Stimulated activated CD4-positive, alpha-beta T cell treated with anti-CD3 and anti-CD28 coated beads, Interleukin-2, amount 100 ng/mL, for 24 hours (primary cell): ENCODE measurements at regions not wholly inside any gene's neighbourhood (a gene's known extent, or its start where the extent isn't known, plus 50 kb on each side); places are given as distances from the start of the nearest gene placed in this dataset.
A peak's percentile ranks its signal among the peaks of the same experiment; 100 is the strongest.

ENCODE experiments used
- DNase-seq, 2 donors: peaks; one replicate each; pipeline ENCODE4 v3.0.0-alpha.2; 2020

DNA sequence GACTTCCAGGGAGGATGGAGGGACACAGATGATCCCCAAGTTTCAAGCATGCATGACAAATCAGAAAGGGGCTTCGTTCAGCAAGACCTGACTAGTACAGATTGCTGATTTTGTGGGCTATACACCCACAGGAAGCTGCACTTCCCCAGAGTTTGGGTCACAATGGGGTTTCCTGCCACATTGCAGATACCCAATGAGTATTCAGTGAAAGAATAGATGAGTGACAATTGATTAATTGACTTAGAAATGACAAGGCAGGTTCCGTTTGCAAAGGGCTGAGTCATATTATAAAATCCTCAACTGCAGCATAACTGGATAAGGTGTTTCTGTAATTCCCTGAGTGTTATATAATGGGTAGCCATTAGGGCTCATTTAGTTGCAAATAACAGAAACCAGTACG lies 146.6 kb upstream of the TBL1X start:
- no peak for DNase-seq

DNA sequence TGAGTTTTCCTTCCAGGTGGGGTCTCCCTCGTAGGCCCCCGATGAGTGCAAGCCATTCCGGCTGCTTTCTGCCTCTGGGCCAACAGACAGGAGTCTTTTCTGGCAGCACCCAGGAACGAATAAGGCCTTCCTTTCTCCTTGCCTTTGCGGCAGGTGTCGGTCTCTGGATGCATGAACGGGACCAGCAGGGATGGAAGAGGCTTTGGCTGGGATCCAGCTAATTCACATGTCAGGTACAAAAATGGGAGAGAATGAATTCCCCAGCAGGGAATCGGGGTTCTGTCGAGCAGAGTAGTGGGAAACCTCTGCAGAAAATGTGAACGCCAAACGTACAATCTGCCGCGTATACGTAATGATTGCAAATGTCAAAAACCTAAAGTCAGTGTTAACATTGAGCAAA lies 146.1 kb upstream of the TBL1X start:
- DNase-seq = no peak

DNA sequence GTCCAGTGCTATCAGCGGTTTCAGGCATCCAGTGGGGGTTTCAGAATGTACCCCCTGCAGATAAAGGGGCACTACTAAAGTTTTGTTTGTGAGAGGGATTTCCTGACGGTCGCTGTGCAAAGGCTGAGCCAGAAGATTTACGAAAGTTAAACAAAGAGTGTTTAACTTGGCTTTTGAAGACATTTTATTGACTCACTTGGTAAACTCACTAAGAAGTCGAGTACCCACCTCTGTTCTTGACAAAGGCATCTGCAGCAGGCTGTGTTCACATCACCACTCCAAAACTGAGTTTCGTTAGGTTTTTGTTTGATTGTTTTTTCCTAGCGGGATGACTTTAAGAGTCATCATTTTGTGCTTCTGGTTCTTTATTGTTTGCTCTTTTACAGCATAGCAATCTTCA lies 143.9 kb upstream of the TBL1X start:
- DNase-seq = no peak

DNA sequence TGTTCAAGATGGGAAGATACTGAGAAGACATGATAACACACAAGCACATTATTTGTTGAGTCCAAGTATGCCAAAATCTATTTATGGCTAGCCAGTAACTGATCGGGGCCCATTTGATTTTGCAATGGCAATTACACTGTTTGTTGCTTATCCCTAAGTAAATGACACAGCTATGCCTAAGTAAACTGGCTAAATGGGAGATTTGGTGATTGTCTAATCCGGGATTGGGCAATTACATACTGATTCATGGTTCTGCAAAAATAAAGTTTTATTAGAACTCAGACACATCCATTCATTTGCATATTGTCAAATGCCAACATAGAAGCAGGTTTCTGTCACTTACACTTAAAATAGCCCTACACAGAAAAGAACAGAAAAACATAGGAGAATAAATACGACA lies 140.2 kb upstream of the TBL1X start:
- DNase-seq = no peak

DNA sequence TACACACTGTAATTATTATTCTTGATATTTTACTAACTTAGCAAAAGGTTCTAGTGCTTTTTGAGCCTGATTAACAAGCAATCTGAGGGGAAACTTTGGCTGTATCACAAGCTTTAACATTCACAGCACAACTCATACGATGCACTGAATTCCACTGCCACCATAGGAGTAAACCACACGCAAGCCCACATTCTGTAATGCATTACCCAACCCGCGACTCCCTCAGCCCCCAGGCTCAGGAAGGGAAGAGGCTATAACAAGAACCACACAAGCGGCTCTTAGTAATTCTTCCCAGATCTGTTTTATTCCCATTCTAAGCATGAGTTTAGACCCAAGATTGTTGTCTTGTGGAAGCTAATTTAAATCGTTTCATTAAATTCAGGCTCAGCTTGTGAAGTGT lies 138.5 kb upstream of the TBL1X start:
- no peak for DNase-seq

DNA sequence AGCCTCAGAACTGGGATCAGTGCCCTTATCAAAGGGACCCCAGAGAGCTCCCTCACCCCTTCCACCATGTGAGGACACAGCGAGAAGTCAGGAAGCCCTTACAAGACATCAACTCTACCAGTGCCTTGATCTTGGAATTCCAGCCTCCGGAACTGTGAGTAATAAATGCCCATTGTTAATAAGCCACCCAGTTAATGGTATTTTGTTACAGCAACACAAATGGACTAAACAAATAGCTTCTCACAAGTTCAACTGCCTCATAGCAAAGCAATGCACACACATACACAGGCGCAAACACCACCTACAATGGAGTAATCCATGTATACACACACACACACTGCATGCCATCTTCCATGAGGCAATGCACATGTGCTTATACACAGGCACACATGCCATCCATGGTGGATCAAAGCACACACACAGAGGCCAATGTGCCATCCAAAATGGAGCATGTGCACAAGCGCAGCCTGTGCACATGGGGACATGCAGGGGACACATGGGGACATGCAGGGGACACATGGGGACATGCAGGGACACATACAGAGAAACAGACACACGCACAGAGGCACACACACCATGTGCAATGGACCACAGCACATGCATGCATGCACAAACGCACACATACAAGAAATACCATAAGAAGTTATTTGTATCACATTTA lies 137.6 kb upstream of the TBL1X start:
- no peak for DNase-seq

DNA sequence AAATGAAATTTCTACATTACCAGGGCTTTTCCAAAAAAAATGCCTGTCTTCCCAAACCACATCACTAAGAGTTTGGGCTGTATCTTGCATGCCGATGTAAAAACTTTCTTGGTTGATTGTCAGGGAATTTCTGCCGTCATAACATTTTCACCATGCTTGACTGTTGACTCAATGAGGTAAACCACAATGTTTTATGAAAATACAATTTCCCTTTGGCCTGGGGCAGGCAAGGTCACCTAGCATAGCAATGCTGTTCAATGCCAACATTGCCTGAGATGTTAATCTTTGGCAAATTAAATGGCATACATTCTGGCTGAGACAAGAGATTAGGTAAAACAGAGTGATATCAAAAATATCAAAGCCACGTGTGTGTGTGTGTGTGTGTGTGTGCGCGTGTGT lies 137.1 kb upstream of the TBL1X start:
- DNase-seq = no peak

DNA sequence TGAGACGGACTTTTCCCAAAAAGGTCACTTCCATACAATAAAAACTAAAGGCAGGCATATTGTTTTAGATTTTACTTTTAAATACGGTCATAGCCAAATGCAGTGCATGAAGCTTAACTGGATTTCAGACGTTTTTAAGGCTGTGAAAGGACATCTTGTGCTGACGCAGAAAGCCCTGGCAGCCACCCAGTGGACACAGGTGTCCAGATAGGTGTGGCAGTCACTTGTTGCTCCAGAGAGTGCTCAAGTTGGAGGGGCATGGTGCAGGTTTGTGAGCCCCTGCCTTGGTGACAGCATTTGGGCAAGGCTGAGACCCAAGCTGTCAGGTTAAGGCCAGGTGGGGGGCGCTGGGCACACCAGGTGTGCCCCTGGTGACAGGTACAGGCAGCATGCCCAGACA lies 135.8 kb upstream of the TBL1X start:
- DNase-seq = no peak

DNA sequence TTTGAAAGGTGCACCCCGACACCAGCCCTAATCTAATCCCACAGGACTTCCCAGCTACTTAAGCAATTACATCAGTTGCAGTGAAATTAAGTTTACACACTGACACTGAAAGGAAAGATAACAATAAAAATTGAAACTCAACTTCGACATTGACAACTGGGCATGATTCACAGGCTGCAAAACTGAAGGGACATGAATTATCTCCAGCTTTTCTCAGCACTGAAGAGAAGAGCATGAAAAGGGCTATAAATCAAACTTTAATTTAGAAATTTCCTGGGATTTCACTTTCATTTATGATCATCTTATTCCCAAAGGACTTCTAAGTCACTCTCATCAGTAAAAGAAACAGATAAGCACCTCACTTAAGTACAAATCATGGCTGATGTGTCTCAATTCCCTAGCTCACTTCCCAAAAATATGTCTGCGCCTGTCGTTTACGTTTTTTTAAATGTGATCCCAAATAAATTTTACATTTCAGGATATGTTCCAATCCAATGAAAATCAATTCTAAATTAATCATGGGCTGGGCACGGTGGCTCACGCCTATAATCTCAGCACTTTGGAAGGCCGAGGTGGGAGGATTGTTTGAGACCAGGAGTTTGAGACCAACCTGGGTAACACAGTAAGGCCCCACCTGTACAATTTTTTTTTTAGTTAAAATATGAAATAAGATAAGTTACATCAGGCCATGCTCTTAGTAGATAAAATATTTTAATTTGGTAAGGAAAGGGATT lies 134.4 kb upstream of the TBL1X start:
- no peak for DNase-seq

DNA sequence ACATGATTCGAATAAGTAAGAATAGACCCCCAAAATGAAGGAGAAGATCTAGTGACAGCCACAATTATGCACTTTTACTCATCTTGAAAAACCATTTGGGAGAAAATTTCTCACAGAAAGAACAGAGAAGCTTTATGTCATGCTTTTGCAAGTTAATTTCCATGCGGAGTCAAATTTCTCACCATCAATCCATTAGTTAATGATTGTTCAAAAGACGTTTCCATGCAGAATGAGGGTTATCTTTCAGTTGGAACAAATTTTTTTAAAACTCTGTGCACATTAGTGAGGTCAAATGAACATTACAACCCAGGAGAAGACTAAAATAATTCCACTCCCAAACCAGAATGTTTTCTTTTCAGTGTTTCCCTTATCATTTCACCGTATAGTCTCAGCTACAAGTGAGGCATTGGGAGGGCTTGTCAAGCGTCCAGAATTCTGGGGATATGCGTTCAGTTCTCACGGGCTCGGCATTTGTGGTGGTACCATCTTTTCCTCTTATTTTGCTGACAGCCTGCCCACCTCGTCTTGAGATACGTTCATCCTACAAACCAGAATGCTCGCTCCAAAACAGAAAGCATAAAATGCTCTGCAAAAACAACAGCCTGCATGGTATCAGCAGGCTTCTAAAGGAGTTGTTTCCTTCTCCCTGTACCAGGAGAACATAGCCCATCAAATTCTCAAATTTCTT lies 130.8 kb upstream of the TBL1X start:
- no peak for DNase-seq

DNA sequence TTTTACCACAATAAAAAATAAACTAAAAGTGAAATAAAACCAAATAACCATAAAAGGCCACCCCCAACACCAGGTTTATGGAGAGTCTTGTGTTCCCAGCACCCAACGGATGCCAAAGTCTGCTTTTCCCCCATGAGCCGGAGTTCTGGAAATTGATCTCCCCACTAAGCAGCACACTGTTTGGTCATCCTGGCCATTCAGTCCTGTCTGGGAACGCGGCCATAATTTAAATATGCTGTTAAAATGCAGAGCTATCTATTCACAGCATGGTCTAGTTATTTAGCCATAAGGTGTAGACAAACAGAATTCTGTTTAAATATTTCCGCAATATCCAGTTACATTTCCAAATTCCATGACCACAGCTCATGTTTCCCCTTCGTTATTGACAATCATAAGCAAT lies 129.6 kb upstream of the TBL1X start:
- DNase-seq = no peak

DNA sequence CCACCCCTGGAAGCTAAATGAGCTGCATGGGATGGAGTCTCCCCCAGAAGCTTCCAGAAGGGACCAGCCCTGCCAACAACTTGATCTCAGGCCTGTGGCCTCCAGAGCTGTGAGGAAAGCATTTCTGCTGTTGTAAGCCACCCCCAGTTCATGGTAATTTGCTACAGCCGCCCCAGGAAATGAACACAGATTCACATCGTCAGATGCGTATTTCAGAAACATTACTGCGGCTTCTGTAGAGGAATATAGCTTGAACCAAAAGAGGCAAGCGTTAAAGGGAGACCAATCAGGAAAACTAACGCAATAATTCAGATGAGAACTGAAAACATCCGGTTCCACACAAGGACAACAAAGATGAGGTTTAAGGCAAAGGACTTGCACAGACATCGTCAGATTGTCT lies 128.4 kb upstream of the TBL1X start:
- no peak for DNase-seq

DNA sequence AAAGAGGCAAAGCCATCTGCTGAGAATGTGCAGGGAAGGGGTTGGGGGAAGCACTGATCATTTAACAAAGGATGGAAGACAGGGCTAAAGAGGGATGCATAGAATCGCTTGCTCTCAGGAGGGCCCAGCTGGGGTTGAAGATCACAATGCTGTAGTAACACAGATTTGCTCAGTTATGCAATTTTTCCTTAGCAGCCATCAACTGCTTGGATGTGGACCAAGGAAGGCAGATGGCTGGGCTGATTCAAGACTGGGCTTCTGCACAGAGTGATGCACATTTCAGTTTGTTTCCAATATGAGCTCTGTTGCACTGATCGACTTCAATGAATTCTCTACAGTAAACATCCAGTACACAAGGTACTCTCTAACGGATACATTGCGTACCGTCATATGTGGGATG lies 127.8 kb upstream of the TBL1X start:
- no peak for DNase-seq

DNA sequence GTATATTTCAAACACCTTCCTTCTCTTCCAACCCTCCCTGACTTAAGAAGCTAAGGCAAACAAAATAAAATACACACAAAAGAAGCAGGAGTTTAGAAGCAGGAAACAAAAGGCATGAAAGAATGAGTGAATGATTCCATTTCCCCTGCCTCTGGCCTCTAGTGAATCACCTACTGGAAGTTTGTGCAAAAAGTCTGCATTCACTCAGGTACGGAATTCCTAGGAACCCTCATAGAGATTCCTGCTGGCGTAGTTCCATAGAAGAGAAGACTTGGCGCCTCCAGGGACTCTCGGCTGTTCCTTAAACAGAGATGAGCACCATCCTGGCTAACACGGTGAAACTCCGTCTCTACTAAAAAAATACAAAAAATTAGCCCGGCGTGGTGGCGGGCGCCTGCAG lies 125.9 kb upstream of the TBL1X start:
- DNase-seq = no peak

DNA sequence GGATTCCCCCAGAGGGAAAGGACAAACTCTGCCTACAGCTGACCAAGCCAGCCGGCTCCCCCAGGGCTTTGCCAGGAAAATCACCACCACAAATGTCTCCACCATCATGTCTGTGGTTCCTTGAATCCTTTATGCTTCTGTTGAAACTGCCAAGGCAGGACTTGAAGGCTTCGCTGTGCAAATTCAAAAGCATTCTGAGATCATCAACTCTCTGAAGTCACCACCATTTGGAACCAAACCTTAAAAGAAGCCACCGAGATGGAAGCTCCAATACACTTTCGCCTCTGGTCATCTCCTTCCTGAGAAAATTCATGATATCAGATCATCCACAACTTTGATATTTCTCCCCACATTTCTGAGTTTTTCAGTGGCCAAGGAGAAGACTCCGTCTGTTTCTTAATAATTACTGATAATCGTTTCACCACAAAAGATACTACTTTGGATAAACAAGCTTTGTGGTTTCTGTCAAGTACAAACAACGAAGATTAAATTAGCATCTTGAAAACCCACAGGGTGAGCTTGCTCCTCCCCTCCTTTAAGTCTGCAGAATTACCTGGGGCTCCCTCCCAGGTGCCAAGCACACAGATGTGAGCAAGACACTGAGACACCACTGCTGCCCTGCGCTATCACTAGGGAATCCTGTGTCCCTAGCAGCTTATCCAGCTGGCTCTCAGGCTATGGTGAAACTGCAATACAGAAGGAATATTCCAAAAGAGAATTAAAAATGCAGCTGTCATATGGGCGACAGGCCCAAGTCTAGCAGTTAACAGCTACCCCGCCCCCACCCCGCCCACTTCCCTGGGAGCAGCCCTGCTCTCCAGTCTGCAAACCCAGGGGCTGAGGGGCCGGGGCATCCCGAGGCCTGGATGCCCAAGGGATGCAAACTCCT lies 125.0 kb upstream of the TBL1X start:
- no peak for DNase-seq

DNA sequence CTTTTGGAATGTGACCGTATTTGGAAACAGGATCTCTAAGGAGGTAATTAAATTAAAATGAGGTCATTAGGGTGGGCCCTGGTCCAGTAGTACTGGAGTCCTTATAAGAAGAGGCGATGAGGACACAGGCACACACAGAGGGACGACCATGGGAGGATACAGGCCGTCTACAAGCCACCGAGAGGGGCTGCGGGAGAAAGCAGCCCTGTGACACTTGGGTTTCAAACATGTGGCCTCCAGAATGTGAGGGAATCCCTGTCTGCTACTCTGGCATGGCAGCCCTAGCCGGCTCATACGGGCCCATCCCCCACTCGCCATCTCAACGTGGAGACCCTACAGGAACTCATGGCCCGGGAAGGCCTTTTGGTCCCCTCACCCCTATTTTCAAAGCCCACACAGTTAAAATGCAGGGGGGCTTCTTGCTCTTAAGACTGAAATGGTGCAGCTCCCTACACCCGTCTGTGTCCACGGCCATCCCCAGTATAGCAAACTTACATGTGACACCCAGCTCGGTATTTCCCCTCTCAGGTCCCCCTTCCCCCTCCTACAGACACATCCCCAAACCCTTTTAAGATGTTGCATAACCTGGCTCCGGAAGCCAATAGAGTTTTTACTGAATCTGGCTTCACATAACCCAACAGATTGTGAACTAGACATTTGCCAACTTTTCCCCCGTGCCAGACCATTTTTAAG lies 124.1 kb upstream of the TBL1X start:
- peak in 1 of 2 donors; percentile 28 for DNase-seq

DNA sequence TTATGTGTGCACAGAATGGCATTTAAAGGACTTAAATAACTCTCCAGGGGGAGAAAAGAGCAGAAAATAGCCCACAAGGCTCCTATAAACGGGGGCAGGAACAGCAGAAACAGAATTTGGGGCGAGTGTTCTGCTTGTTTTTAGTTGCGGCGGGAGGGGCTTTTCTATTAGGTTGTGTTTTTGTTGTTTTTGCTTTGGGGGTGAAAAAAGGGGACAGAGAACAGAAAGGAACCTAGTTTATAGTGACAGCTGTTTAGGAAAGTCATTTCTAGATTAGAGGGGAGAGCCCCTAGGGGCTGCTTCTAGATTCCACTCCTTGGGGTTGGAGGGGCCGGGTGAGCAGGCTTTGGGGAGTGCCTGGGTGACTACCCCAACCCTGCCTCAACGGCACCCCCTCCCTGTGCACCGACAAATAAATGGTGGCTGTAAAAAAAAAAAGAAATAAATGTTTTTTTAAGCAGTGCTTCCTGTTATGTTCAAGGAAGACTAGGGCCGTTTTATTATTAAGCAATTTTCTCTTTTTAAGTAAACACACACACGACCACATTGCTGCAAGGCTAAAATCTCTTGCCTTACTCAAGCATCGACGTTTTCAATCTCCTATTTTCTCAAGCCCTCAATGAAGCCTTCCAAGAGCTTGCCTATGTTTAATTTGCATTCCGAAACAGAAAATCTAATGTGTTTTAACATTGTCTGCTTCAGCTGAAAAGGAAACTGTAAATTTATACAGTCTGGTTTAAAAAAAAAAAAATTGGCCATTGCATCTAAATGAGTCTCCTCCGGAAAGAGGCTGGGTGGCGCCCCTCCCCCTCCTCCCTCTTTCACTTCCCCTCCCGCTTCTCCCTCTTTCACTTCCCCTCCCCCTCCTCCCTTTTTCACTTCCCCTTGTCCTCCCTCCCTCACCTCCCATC lies 123.3 kb upstream of the TBL1X start:
- DNase-seq = peak; percentile 63 to 65

DNA sequence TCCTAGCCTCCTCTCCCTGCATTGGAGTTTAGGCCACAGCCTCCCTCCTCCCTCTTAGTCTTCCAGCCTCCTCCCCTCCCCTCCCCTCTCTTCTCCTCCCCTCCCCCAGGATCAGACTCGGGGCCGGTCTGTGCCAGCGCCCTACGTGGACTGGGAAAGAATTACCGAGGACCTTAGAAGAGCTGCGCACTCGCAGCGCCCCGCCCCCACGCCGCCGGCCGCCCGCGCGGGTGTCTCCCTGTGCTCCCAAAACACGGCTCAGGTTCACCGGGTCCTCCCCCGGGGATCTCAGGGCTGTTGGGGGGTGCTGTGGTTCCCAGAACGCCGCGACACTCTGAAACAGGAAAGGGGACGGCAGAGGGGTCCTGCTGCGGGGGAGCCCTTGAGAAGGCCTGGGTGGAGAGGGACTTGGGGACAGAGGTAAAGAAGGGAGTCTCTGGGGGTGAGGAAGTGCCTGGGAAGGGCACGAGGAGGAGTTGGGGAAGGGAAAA lies 122.3 kb upstream of the TBL1X start:
- peak; percentile 48 to 54 for DNase-seq

DNA sequence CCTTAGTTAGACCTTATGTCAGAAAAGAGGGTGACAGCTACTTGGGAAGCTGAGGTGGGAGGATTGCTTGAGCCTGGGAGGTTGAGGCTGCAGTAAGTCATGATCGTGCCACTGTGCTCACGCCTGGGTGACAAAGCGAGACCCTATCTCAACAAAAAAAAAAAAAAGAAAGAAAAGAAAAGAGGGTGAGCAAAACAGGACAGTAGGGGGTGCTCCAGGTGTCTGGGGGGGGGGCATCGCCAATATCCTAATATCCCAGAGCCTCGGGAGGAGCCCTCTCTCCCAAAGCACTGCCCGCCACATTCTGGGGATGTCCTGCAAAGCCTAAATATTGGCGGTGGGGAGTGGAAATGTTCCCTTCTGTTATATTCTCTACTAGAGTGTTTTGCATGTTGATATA lies 120.9 kb upstream of the TBL1X start:
- no peak for DNase-seq

DNA sequence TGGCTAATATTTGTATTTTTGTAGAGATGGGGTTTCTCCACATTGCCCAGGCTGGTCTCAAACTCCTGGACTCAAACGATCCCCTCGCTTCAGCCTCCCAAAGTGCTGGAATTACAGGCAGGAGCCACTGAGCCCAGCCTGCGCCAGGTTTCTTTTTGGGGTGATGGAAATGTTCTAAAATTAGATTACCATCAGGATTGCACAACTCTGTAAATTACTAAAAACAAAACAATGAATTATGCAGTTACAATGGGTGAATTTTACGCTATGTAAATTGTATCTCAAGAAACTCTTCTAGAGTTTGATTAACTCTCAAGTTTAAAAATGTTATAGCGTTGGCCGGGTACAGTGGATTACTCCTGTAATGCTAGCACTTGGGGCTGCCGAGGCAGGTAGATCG lies 118.9 kb upstream of the TBL1X start:
- no peak for DNase-seq
